Lower lobe of right lung (tissue), 2 donors: ENCODE measurements at regions not wholly inside any gene's neighbourhood (a gene's known extent, or its start where the extent isn't known, plus 50 kb on each side); places are given as distances from the start of the nearest gene placed in this dataset.

Experiments
- ATAC-seq, 2 donors: fragments of 200-7000 bp; cut with Tn5 transposase; one replicate each; pipeline ENCODE4 v1.9.1; 2020 to 2022; ENCODE audit warnings: mild to moderate bottlenecking in 2 of 2, moderate library complexity in 2 of 2
- DNase-seq: peaks from one replicate; pipeline ENCODE4 v3.0.0-alpha.2; 2020
- H3K27ac ChIP-seq: fragments of 200-600 bp; one replicate; pipeline ENCODE4 v1.8.0; 2022
- H3K27me3 ChIP-seq: fragments of 200-600 bp; one replicate; pipeline ENCODE4 v1.8.0; 2022; ENCODE audit warnings: low read depth
- H3K36me3 ChIP-seq: fragments of 200-600 bp; one replicate; pipeline ENCODE4 v1.8.0; 2022; ENCODE audit warnings: mild to moderate bottlenecking
- H3K4me1 ChIP-seq: fragments of 200-600 bp; one replicate; pipeline ENCODE4 v1.8.0; 2022
- H3K4me3 ChIP-seq: fragments of 200-600 bp; one replicate; pipeline ENCODE4 v1.8.0; 2022; ENCODE audit warnings: mild to moderate bottlenecking
- H3K9me3 ChIP-seq: fragments of 200-600 bp; one replicate; pipeline ENCODE4 v1.8.0; 2022
- intact Hi-C: fragments of 100-400 bp; cut with DNase I; formaldehyde crosslinking; loops from one replicate; pipeline ENCODE4 v1.11.0; 2022
- TF ChIP-seq, protein P1 (sequence below): fragments of 200-600 bp; IDR thresholded peaks from one replicate; pipeline ENCODE4 v1.8.0; 2022; ENCODE audit warnings: antibody characterized with exemption, mild to moderate bottlenecking
- donor health status: DM: no; HTN: yes; CAD: no; lungs with severe emphysema.

DNA sequence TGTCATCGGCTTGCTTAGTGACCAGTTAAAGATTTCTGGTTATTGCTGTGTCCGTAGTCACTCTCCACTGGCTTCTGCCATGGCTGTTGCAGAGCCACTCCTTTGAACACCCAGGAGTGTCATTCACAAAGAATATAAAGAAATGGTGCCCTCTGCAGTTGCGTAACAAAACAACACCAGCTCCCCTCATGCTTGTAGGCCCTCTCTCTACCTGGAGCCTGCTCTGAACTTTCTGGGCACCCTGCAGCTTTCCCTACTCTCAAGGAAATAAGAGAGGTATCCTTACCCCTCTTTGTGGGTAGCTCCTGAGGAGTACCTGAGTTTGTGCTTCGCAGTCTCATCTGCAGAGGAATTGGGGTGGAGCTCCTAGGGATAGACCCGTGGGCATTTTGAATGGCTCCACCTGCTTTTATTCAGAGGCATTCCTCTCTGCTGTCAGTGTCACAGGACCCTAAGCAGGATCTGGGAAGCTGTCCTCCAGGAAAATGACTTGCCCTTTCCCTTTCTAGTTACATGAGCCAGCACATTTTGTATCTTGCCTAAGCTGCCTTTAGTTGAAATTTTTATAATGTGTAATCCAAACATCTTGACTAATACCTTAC is 97.2 kb upstream of the TMEM260 start:
- DNase-seq (no peak), ATAC-seq (no peak)
- Histone ChIP-seq H3K9me3 (no peaks in the 10 kb centered on the region), H3K27ac (no peak overlapping the region), H3K36me3 (no peaks in the 10 kb centered on the region), H3K27me3 (no peaks in the 10 kb centered on the region), H3K4me1 (no peaks in the 10 kb centered on the region), H3K4me3 (no peak overlapping the region)
- TF ChIP-seq, protein P1, sequence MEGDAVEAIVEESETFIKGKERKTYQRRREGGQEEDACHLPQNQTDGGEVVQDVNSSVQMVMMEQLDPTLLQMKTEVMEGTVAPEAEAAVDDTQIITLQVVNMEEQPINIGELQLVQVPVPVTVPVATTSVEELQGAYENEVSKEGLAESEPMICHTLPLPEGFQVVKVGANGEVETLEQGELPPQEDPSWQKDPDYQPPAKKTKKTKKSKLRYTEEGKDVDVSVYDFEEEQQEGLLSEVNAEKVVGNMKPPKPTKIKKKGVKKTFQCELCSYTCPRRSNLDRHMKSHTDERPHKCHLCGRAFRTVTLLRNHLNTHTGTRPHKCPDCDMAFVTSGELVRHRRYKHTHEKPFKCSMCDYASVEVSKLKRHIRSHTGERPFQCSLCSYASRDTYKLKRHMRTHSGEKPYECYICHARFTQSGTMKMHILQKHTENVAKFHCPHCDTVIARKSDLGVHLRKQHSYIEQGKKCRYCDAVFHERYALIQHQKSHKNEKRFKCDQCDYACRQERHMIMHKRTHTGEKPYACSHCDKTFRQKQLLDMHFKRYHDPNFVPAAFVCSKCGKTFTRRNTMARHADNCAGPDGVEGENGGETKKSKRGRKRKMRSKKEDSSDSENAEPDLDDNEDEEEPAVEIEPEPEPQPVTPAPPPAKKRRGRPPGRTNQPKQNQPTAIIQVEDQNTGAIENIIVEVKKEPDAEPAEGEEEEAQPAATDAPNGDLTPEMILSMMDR = no peak
- intact Hi-C loops = no loop called here

DNA sequence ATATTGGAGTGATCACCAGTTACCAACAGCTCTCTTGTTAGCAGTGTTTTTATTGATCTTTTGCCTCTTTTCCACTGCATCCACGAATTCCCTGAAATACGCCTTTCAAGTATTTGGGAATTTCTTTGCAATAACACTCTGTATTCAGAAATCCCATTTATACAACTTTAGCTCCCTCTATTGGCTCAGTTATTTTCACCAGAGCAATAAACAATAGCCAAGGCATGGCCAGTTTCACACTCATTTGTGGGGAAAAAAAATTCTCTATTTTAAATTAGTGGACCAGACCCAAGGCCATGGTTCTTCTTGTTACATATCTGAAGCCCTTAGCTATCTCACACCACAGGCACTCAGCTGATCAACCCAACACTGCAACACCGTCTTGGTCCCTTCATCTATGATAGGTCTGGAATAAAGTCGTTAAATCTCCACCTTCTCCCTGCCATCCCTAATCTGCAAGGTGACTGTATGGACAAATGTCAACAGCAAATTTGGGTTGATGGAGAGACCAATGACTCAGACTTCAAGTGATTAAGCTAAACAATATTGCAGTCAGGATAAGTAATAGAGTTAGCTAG is 92.4 kb upstream of the TMEM260 start:
- intact Hi-C loops = no loop called here
- ATAC-seq = no peak
- H3K9me3 ChIP-seq = no peaks in the 10 kb centered on the region
- H3K4me3 ChIP-seq = no peak overlapping the region
- H3K27ac ChIP-seq = no peak overlapping the region
- DNase-seq = no peak
- no peaks in the 10 kb centered on the region for H3K27me3 ChIP-seq
- H3K36me3 ChIP-seq = no peaks in the 10 kb centered on the region
- H3K4me1 ChIP-seq = peaks cover 6% of the 10 kb centered on the region
- TF ChIP-seq, protein P1 = peak; percentile 39

DNA sequence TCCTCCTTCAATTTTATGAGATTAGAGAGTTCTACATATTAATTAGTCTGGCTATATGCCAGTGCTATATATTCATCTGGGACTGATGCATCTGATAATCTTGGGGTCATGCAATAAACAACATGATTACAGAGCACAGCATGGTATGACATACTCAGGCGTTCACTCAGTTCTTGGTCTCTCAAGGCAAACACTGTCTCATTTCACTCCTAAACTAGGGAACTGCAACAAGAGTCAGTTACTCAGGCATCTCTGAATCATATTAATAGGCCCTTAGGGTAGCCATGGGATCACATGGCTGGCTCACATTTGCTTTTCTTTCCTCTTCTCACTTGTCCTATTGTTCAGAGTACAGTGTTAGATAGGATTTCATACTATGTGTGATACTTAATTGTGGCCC is 91.8 kb upstream of the TMEM260 start:
- TF ChIP-seq, protein P1 = no peak
- intact Hi-C loops = no loop called here
- H3K4me1 ChIP-seq = peaks cover 6% of the 10 kb centered on the region
- no peak overlapping the region for H3K27ac ChIP-seq
- no peaks in the 10 kb centered on the region for H3K36me3 ChIP-seq
- no peak overlapping the region for H3K4me3 ChIP-seq
- ATAC-seq (no peak), DNase-seq (no peak)
- no peaks in the 10 kb centered on the region for H3K9me3 ChIP-seq
- H3K27me3 ChIP-seq = no peaks in the 10 kb centered on the region

DNA sequence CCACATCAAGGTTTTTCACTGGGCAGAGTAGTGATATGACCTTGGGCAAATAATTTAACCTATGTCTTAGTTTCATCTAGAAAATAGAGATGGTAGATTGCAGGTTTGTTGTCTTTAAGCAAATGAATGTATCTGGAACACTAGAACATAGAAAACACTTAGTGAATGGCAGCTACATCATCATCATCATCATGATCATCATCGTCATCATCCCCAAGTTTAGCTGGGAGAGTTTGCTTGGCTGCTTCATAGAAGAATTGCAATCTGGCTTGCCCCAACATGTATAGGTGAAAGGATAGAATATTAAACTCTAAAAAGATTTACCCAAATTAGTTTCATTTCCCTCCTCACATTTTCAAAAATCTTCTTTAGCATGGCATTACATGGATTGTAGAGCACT is 91.3 kb upstream of the TMEM260 start:
- H3K27me3 ChIP-seq = no peaks in the 10 kb centered on the region
- DNase-seq (no peak), ATAC-seq (no peak)
- intact Hi-C loops = no loop called here
- H3K36me3 ChIP-seq = no peaks in the 10 kb centered on the region
- H3K9me3 ChIP-seq = no peaks in the 10 kb centered on the region
- H3K4me1 ChIP-seq = peaks cover 6% of the 10 kb centered on the region
- no peak overlapping the region for H3K4me3 ChIP-seq
- no peak overlapping the region for H3K27ac ChIP-seq
- TF ChIP-seq, protein P1 = no peak

DNA sequence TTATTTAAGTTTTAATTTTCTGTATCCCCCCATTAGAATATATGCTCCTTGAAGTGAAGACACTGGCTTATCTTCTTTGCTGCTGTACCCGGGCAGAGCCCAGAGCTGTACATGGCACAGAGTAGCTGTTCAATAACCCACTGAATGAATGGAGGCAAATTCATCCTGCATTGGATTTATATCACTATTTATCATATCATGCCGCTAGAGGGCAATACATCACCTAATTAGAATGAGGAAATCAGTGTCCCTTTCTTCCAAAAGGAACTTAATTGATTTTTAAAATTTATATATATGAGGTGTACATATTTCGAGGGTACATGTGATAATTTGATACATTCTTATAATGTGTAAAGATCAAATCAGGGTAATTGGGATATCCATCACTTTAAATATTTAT is 89.2 kb upstream of the TMEM260 start:
- peaks cover 6% of the 10 kb centered on the region for H3K4me1 ChIP-seq
- no peak overlapping the region for H3K4me3 ChIP-seq
- intact Hi-C loops = no loop called here
- TF ChIP-seq, protein P1 = peak; percentile 59
- no peaks in the 10 kb centered on the region for H3K9me3 ChIP-seq
- DNase-seq = no peak
- no peaks in the 10 kb centered on the region for H3K27me3 ChIP-seq
- no peaks in the 10 kb centered on the region for H3K36me3 ChIP-seq
- no peak overlapping the region for H3K27ac ChIP-seq
- peak; percentile 56 to 70 for ATAC-seq
